ENCODE measurements at regions not wholly inside any gene's neighbourhood (a gene's known extent, or its start where the extent isn't known, plus 50 kb on each side); places are given as distances from the start of the nearest gene placed in this dataset.

DNA sequence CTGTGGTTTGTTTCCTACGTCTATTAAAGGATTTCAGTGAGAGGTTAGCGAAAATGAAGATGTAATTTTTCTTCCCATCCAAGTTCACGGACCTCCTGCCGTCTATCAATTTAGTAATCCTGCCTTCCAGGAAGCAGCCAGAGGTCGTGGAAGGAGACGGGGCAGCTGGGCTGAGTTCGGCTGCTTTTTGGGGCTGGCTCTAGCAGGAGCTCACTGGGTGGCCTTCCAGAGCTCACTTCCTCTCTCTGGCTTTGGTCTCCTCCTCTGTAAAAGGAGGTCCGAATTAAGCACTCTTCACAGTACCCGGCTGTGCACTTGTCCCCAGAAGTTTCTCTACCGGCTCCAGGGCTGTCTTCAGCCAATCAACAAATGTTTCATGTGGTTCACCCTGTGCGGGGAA is 295.4 kb downstream of the BCOR start:
- Histone ChIP-seq H3K4me1 (ENCODE audit: control insufficient read depth, insufficient read depth, low read length) (no peaks in the 10 kb centered on the region), H3K36me3 (ENCODE audit: control insufficient read depth in 2 of 2, insufficient read depth in 1 of 2, low read length in 2 of 2) (no peaks in the 10 kb centered on the region), H3K27ac (ENCODE audit: extremely low read depth, low read depth, low read length) (no peak overlapping the region), H3K4me3 (ENCODE audit: low read depth, low read length) (no peak overlapping the region), H3K9me3 (ENCODE audit: control insufficient read depth, insufficient read depth, low read depth, low read length) (no peaks in the 10 kb centered on the region)
- CTCF ChIA-PET: no interaction called here
- TF ChIP-seq, protein P1, sequence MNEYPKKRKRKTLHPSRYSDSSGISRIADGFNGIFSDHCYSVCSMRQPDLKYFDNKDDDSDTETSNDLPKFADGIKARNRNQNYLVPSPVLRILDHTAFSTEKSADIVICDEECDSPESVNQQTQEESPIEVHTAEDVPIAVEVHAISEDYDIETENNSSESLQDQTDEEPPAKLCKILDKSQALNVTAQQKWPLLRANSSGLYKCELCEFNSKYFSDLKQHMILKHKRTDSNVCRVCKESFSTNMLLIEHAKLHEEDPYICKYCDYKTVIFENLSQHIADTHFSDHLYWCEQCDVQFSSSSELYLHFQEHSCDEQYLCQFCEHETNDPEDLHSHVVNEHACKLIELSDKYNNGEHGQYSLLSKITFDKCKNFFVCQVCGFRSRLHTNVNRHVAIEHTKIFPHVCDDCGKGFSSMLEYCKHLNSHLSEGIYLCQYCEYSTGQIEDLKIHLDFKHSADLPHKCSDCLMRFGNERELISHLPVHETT (tag by site-specific recombination; IDR thresholded peaks at IDR 0.05): no peak
- no peak for TF ChIP-seq ZNF132 (tag by site-specific recombination; IDR thresholded peaks at IDR 0.05; ENCODE audit: borderline replicate concordance)
- no peak for TF ChIP-seq ZNF214 (tag by site-specific recombination; IDR thresholded peaks at IDR 0.05; ENCODE audit: borderline replicate concordance)
- TF ChIP-seq, protein P2, sequence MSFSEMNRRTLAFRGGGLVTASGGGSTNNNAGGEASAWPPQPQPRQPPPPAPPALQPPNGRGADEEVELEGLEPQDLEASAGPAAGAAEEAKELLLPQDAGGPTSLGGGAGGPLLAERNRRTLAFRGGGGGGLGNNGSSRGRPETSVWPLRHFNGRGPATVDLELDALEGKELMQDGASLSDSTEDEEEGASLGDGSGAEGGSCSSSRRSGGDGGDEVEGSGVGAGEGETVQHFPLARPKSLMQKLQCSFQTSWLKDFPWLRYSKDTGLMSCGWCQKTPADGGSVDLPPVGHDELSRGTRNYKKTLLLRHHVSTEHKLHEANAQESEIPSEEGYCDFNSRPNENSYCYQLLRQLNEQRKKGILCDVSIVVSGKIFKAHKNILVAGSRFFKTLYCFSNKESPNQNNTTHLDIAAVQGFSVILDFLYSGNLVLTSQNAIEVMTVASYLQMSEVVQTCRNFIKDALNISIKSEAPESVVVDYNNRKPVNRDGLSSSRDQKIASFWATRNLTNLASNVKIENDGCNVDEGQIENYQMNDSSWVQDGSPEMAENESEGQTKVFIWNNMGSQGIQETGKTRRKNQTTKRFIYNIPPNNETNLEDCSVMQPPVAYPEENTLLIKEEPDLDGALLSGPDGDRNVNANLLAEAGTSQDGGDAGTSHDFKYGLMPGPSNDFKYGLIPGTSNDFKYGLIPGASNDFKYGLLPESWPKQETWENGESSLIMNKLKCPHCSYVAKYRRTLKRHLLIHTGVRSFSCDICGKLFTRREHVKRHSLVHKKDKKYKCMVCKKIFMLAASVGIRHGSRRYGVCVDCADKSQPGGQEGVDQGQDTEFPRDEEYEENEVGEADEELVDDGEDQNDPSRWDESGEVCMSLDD (tag by site-specific recombination; IDR thresholded peaks at IDR 0.05): no peak
- no peak for TF ChIP-seq ZSCAN23 (tag by site-specific recombination; IDR thresholded peaks at IDR 0.05)
- no peak for TF ChIP-seq ZNF501 (tag by site-specific recombination; IDR thresholded peaks at IDR 0.05)
- TF ChIP-seq ZNF311 (tag by site-specific recombination; IDR thresholded peaks at IDR 0.05; ENCODE audit: borderline replicate concordance): no peak
- no peak for TF ChIP-seq ZNF175 (tag by site-specific recombination; IDR thresholded peaks at IDR 0.05)
- TF ChIP-seq, protein P3, sequence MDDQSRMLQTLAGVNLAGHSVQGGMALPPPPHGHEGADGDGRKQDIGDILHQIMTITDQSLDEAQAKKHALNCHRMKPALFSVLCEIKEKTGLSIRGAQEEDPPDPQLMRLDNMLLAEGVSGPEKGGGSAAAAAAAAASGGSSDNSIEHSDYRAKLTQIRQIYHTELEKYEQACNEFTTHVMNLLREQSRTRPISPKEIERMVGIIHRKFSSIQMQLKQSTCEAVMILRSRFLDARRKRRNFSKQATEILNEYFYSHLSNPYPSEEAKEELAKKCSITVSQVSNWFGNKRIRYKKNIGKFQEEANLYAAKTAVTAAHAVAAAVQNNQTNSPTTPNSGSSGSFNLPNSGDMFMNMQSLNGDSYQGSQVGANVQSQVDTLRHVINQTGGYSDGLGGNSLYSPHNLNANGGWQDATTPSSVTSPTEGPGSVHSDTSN (CRISPR knock-in tag; IDR thresholded peaks at IDR 0.05): no peak
- TF ChIP-seq, protein P4, sequence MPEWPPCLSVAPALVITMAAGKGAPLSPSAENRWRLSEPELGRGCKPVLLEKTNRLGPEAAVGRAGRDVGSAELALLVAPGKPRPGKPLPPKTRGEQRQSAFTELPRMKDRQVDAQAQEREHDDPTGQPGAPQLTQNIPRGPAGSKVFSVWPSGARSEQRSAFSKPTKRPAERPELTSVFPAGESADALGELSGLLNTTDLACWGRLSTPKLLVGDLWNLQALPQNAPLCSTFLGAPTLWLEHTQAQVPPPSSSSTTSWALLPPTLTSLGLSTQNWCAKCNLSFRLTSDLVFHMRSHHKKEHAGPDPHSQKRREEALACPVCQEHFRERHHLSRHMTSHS (tag by site-specific recombination; IDR thresholded peaks at IDR 0.05): no peak
- TF ChIP-seq ZNF114 (tag by site-specific recombination; IDR thresholded peaks at IDR 0.05): no peak
- no peak for TF ChIP-seq BCL11B (tag by site-specific recombination; IDR thresholded peaks at IDR 0.05; ENCODE audit: low read depth)
- POLR2A ChIA-PET: no interaction called here

DNA sequence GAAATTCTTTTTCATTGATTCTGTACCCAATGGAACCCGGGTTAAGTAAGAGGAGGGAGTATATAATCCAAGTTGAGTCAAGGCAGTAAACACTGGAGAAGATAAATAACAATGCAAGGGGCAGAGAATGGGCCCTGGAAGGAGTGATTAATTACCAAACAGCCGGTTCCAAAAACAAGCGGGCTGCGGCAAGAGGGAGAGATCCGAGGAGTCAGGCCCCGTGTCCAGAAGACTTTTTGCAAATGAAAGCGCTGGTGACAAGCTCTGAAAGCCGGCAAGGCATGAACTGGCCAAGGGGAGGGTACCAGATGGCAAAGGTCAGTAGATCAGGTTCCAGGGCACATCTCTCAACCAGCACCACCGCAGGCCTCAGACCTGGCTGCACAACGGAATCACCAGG is 294.9 kb downstream of the BCOR start:
- TF ChIP-seq ZNF2 (tag by site-specific recombination; IDR thresholded peaks at IDR 0.05): no peak
- no peak for TF ChIP-seq ZNF16 (tag by site-specific recombination; IDR thresholded peaks at IDR 0.05; ENCODE audit: low read depth)
- TF ChIP-seq ZNF843 (tag by site-specific recombination; IDR thresholded peaks at IDR 0.05): no peak
- no peak for TF ChIP-seq ZNF529 (tag by site-specific recombination; IDR thresholded peaks at IDR 0.05; ENCODE audit: insufficient replicate concordance)
- TF ChIP-seq ZNF600 (tag by site-specific recombination; IDR thresholded peaks at IDR 0.05): no peak
- CTCF ChIA-PET: interaction anchor here (0.7 kb wide), 1 partner anchor 148 kb away, joined by 3 read pairs; no protein-coding TSS in a partner anchor
- Histone ChIP-seq H3K4me3 (ENCODE audit: low read depth, low read length) (no peak overlapping the region), H3K9me3 (ENCODE audit: control insufficient read depth, insufficient read depth, low read depth, low read length) (no peaks in the 10 kb centered on the region), H3K27ac (ENCODE audit: extremely low read depth, low read depth, low read length) (no peak overlapping the region), H3K36me3 (ENCODE audit: control insufficient read depth in 2 of 2, insufficient read depth in 1 of 2, low read length in 2 of 2) (no peaks in the 10 kb centered on the region), H3K4me1 (ENCODE audit: control insufficient read depth, insufficient read depth, low read length) (no peaks in the 10 kb centered on the region)
- POLR2A ChIA-PET: no interaction called here

Measured in HEK293 (cell line).